HUDEP-2 (cell line): ENCODE measurements at regions not wholly inside any gene's neighbourhood (a gene's known extent, or its start where the extent isn't known, plus 50 kb on each side); places are given as distances from the start of the nearest gene placed in this dataset.
"Not testable (repeated sequence)": the region's sequence is repeated elsewhere in the genome, so short reads cannot be mapped to it uniquely, and the experiment has no call there.

ENCODE experiments used
- DNase-seq, 76 experiments: peaks; one replicate each; lab custom pipeline; 2025; ENCODE audit not compliant: unreplicated experiment in 76 of 76; lab: John Stamatoyannopoulos, UW

GRCh38 chr22:47620391-47620790 lies 857.9 kb downstream of the TBC1D22A start:
- no peak for DNase-seq

GRCh38 chr22:47619631-47620030 lies 857.2 kb downstream of the TBC1D22A start:
- DNase-seq = no peak

GRCh38 chr22:47618180-47619010 lies 855.9 kb downstream of the TBC1D22A start:
- no peak for DNase-seq

- DNase-seq = no peak
These were observed 854.7 kb downstream of the TBC1D22A start for GRCh38 chr22:47617186-47617585.

- DNase-seq = no peak
These were observed 854.1 kb downstream of the TBC1D22A start for GRCh38 chr22:47616396-47617020.

- DNase-seq = no peak
These were observed 852.6 kb downstream of the TBC1D22A start for GRCh38 chr22:47615051-47615450.

- no peak for DNase-seq
These were observed 851.3 kb downstream of the TBC1D22A start for GRCh38 chr22:47613606-47614350.

- not testable (repeated sequence) for DNase-seq
These were observed 850.7 kb downstream of the TBC1D22A start for GRCh38 chr22:47613181-47613580.

- no peak for DNase-seq
These were observed 850.0 kb downstream of the TBC1D22A start for GRCh38 chr22:47612311-47612910.

- no peak for DNase-seq
These were observed 848.3 kb downstream of the TBC1D22A start for GRCh38 chr22:47610764-47611163.

- no peak for DNase-seq
These were observed 847.8 kb downstream of the TBC1D22A start for GRCh38 chr22:47610281-47610680.

- no peak for DNase-seq
These were observed 847.2 kb downstream of the TBC1D22A start for GRCh38 chr22:47609653-47610052.

- no peak for DNase-seq
These were observed 846.0 kb downstream of the TBC1D22A start for GRCh38 chr22:47608421-47608820.

- no peak for DNase-seq
These were observed 845.0 kb downstream of the TBC1D22A start for GRCh38 chr22:47607486-47607885.

- no peak for DNase-seq
These were observed 844.0 kb downstream of the TBC1D22A start for GRCh38 chr22:47606426-47606825.

GRCh38 chr22:47605886-47606285 lies 843.4 kb downstream of the TBC1D22A start:
- DNase-seq = no peak

GRCh38 chr22:47605441-47605840 lies 843.0 kb downstream of the TBC1D22A start:
- no peak for DNase-seq

GRCh38 chr22:47604563-47604962 lies 842.1 kb downstream of the TBC1D22A start:
- no peak for DNase-seq

- DNase-seq = no peak
These were observed 840.3 kb downstream of the TBC1D22A start for GRCh38 chr22:47602732-47603131.

GRCh38 chr22:47601666-47602065 lies 839.2 kb downstream of the TBC1D22A start:
- no peak for DNase-seq
